WERI-Rb-1 (cell line): ENCODE measurements at regions not wholly inside any gene's neighbourhood (a gene's known extent, or its start where the extent isn't known, plus 50 kb on each side); places are given as distances from the start of the nearest gene placed in this dataset.

ENCODE experiments used
- DNase-seq: peaks from one replicate; pipeline ENCODE4 v3.0.0-alpha.2; 2020
- H3K27ac ChIP-seq: fragments of 250-450 bp; sonication (Bioruptor Pico); 2 replicates; pipeline ENCODE4 v1.5.1; 2020; ENCODE audit warnings: mild to moderate bottlenecking, moderate library complexity
- H3K27me3 ChIP-seq: fragments of 250-450 bp; sonication (Bioruptor Pico); 2 replicates; pipeline ENCODE4 v1.5.1; 2021; ENCODE audit warnings: mild to moderate bottlenecking, low read depth, moderate library complexity; ENCODE audit not compliant: insufficient read depth, severe bottlenecking
- H3K36me3 ChIP-seq: fragments of 250-450 bp; sonication (Bioruptor Pico); 2 replicates; pipeline ENCODE4 v1.5.1; 2020; ENCODE audit warnings: mild to moderate bottlenecking, moderate library complexity
- H3K4me3 ChIP-seq: 2 replicates; pipeline ENCODE4 v1.5.1; 2011; ENCODE audit warnings: low read depth, mild to moderate bottlenecking, control low read depth, low read length
- H3K9me3 ChIP-seq: fragments of 250-450 bp; sonication (Bioruptor Pico); 2 replicates; pipeline ENCODE4 v1.5.1; 2021; ENCODE audit warnings: mild to moderate bottlenecking, moderate library complexity; ENCODE audit not compliant: severe bottlenecking
- CTCF ChIP-seq: IDR thresholded peaks from 2 replicates; pipeline ENCODE4 v1.5.1; 2011; ENCODE audit warnings: low read depth, mild to moderate bottlenecking, control low read depth, inconsistent platforms, low read length

- DNase-seq = no peak
- no peak for TF ChIP-seq CTCF
- Histone ChIP-seq H3K27me3 (no peaks in the 10 kb centered on the region), H3K27ac (no peak overlapping the region), H3K9me3 (no peaks in the 10 kb centered on the region), H3K36me3 (no peaks in the 10 kb centered on the region), H3K4me3 (no peak overlapping the region)
These were observed 1198.6 kb downstream of the CDH12 start for GRCh38 chr5:21654556-21654955.

- Histone ChIP-seq H3K27me3 (no peaks in the 10 kb centered on the region), H3K36me3 (no peaks in the 10 kb centered on the region), H3K9me3 (no peaks in the 10 kb centered on the region), H3K4me3 (no peak overlapping the region), H3K27ac (no peak overlapping the region)
- TF ChIP-seq CTCF = no peak
- DNase-seq = no peak
These were observed 1203.2 kb downstream of the CDH12 start for GRCh38 chr5:21649969-21650368.

- H3K9me3 ChIP-seq = no peaks in the 10 kb centered on the region
- H3K36me3 ChIP-seq = no peaks in the 10 kb centered on the region
- H3K27me3 ChIP-seq = no peaks in the 10 kb centered on the region
- no peak for DNase-seq
- no peak overlapping the region for H3K4me3 ChIP-seq
- no peak overlapping the region for H3K27ac ChIP-seq
- no peak for TF ChIP-seq CTCF
These were observed 1206.7 kb downstream of the CDH12 start for GRCh38 chr5:21646469-21646868.

GRCh38 chr5:21644032-21644431 is 1209.1 kb downstream of the CDH12 start:
- Histone ChIP-seq H3K36me3 (no peaks in the 10 kb centered on the region), H3K9me3 (no peaks in the 10 kb centered on the region)
- no peak for TF ChIP-seq CTCF

GRCh38 chr5:21642312-21642711 is 1210.8 kb downstream of the CDH12 start:
- no peak for TF ChIP-seq CTCF
- Histone ChIP-seq H3K36me3 (no peaks in the 10 kb centered on the region), H3K9me3 (no peaks in the 10 kb centered on the region), H3K27me3 (no peaks in the 10 kb centered on the region), H3K27ac (no peak overlapping the region), H3K4me3 (no peak overlapping the region)
- DNase-seq = no peak

More at GRCh38 chr5:21644032-21644431, 1209.1 kb downstream of the CDH12 start:
- no peak overlapping the region for H3K27ac ChIP-seq
- H3K27me3 ChIP-seq = no peaks in the 10 kb centered on the region
- DNase-seq = no peak
- H3K4me3 ChIP-seq = no peak overlapping the region

GRCh38 chr5:21623831-21624230 is 1229.3 kb downstream of the CDH12 start:
- H3K27me3 ChIP-seq = no peaks in the 10 kb centered on the region
- no peaks in the 10 kb centered on the region for H3K9me3 ChIP-seq
- TF ChIP-seq CTCF = no peak
- no peak overlapping the region for H3K4me3 ChIP-seq
- DNase-seq = no peak
- H3K36me3 ChIP-seq = no peaks in the 10 kb centered on the region
- H3K27ac ChIP-seq = no peak overlapping the region
